BE2C (cell line): ENCODE measurements at regions not wholly inside any gene's neighbourhood (a gene's known extent, or its start where the extent isn't known, plus 50 kb on each side); places are given as distances from the start of the nearest gene placed in this dataset.
"Not testable (repeated sequence)": the region's sequence is repeated elsewhere in the genome, so short reads cannot be mapped to it uniquely, and the experiment has no call there.

Experiments
- DNase-seq: peaks from one replicate; pipeline ENCODE4 v3.0.0-alpha.2; 2020
- H3K27me3 ChIP-seq: fragments of 250-450 bp; sonication (Bioruptor Pico); 2 replicates; pipeline ENCODE4 v1.5.1; 2020; ENCODE audit warnings: mild to moderate bottlenecking
- H3K36me3 ChIP-seq: fragments of 250-450 bp; sonication (Bioruptor Pico); 2 replicates; pipeline ENCODE4 v1.5.1; 2020; ENCODE audit warnings: mild to moderate bottlenecking
- H3K4me1 ChIP-seq: fragments of 250-450 bp; sonication (Bioruptor Pico); 2 replicates; pipeline ENCODE4 v1.5.1; 2020
- H3K4me3 ChIP-seq: 2 replicates; pipeline ENCODE4 v1.5.1; 2011; ENCODE audit warnings: low read depth, low read length
- H3K9me3 ChIP-seq: fragments of 250-450 bp; sonication (Bioruptor Pico); 2 replicates; pipeline ENCODE4 v1.5.1; 2020
- CTCF ChIP-seq: IDR thresholded peaks from 2 replicates; pipeline ENCODE4 v1.5.1; 2012; ENCODE audit warnings: mild to moderate bottlenecking, low read depth, low read length

DNA sequence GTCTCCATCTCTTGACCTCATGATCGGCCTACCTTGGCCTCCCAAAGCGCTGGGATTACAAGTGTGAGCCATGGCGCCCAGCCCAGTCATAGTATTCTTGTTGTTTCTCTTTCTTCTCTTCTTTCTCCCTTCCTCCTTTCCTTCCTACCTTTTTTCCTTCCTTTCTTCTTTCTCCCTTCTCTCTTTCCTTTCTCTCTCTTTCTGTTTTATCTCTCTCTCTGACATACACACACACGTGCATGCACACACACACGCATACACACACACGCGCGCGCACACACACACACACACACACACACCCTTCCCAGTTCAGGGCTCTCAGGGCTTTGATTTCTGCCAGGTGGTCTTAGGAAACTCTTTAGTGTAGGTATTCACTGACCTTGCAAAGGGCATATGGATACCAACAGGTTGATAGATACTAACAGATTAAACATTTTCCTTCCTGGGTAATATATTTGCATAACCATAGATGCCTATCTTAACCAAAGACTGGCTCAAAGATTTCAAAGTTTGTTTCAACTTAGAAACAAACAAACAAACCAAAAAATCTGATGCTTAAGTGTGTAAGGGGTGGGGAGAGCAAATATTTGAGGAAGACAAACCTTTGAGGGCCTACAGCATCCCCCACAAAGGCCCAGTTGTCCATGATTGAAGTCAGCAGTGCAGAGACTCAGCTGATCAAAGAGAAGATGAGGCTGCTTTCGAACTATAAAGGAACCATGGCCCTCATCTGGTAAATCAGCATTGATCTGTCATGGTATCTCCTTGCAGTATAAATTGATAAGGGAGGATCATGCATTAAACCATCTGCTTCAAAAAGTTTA is 288.2 kb upstream of the SEMA6A start:
- Histone ChIP-seq H3K4me3 (no peak overlapping the region), H3K36me3 (no peaks in the 10 kb centered on the region), H3K27me3 (no peaks in the 10 kb centered on the region), H3K9me3 (no peaks in the 10 kb centered on the region), H3K4me1 (peaks cover 34% of the 10 kb centered on the region)
- no peak for DNase-seq
- no peak for TF ChIP-seq CTCF

DNA sequence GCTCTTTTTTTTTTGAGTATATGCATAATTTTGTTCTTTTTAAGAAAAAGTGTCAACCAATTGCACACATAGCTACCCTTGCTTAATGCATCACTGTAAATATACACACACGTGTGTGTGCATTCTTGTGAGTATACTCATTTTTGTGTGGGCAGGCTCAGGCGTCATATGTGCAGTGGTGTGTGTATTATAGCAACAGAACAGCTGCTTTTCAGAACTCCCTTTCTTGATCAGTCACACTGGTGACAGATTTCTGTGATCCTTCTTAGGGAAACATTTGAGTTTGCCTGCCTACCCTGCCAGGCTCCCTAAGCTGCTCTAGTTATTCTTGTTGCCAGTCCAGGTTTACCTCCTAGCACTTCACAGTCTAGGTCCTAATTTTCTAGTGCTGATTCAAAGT is 287.0 kb upstream of the SEMA6A start:
- H3K9me3 ChIP-seq, result no peaks in the 10 kb centered on the region
- no peak overlapping the region for H3K4me3 ChIP-seq
- H3K36me3 ChIP-seq, result no peaks in the 10 kb centered on the region
- H3K4me1 ChIP-seq, result peaks cover 34% of the 10 kb centered on the region
- TF ChIP-seq CTCF, result no peak
- no peaks in the 10 kb centered on the region for H3K27me3 ChIP-seq
- no peak for DNase-seq

- Histone ChIP-seq H3K4me3 (no peak overlapping the region), H3K4me1 (peaks cover 34% of the 10 kb centered on the region), H3K27me3 (no peaks in the 10 kb centered on the region), H3K36me3 (no peaks in the 10 kb centered on the region), H3K9me3 (no peaks in the 10 kb centered on the region)
- no peak for TF ChIP-seq CTCF
- DNase-seq, result peak; percentile 27
Observed at GRCh38 chr5:116861097-116861496, 286.5 kb upstream of the SEMA6A start.

- no peak for DNase-seq
- Histone ChIP-seq H3K4me3 (no peak overlapping the region), H3K27me3 (no peaks in the 10 kb centered on the region), H3K9me3 (no peaks in the 10 kb centered on the region), H3K36me3 (no peaks in the 10 kb centered on the region), H3K4me1 (peaks cover 27% of the 10 kb centered on the region)
- no peak for TF ChIP-seq CTCF
Observed at GRCh38 chr5:116859666-116860320, 285.2 kb upstream of the SEMA6A start.

- no peak overlapping the region for H3K4me3 ChIP-seq
- H3K4me1 ChIP-seq, result peaks cover 19% of the 10 kb centered on the region
- no peak for DNase-seq
- H3K36me3 ChIP-seq, result no peaks in the 10 kb centered on the region
- TF ChIP-seq CTCF, result no peak
- no peaks in the 10 kb centered on the region for H3K9me3 ChIP-seq
- H3K27me3 ChIP-seq, result no peaks in the 10 kb centered on the region
Observed at GRCh38 chr5:116858705-116859333, 284.2 kb upstream of the SEMA6A start.

DNA sequence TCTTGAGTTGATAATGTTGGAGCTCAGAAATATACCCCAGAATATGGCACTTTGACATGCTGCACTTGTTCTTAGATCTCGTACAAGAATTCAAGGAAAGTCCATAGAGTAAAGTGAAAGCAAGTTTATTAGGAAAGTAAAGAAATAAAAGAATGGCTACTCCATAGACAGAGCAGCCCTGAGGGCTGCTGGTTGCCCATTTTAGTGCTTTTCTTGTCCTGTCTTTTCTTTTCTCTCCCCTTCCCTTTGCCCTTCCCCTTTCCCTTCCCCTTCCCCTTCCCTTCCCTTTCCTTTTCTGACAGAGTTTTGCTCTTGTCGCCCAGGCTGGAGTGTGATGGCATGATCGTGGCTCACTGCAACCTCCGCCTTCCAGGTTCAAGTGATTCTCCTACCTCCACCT is 283.4 kb upstream of the SEMA6A start:
- not testable (repeated sequence) for DNase-seq, H3K4me3 ChIP-seq, H3K27me3 ChIP-seq, H3K9me3 ChIP-seq, H3K36me3 ChIP-seq
- peaks cover 11% of the 10 kb centered on the region; the same call in 1 of the 2 replicates for H3K4me1 ChIP-seq
